Loucy (cell line): ENCODE measurements at regions not wholly inside any gene's neighbourhood (a gene's known extent, or its start where the extent isn't known, plus 50 kb on each side); places are given as distances from the start of the nearest gene placed in this dataset.

Source experiments
- H2AFZ ChIP-seq: fragments of 200-600 bp; sonication (generic); 2 replicates; pipeline ENCODE4 v1.6.0; 2016; ENCODE audit warnings: antibody characterized with exemption, mild to moderate bottlenecking, low read length, moderate library complexity
- H3F3A ChIP-seq: fragments of 200-600 bp; 2 replicates; pipeline ENCODE4 v1.6.0; 2016; ENCODE audit warnings: antibody characterized with exemption, low read depth, mild to moderate bottlenecking
- H3K27me3 ChIP-seq: fragments of 200-600 bp; sonication (generic); 2 replicates; pipeline ENCODE4 v1.6.1; 2014; ENCODE audit warnings: low read length, mild to moderate bottlenecking; ENCODE audit not compliant: insufficient read depth, poor library complexity, severe bottlenecking
- H3K36me3 ChIP-seq: fragments of 200-600 bp; sonication (generic); 2 replicates; pipeline ENCODE4 v1.6.1; 2016; ENCODE audit warnings: low read length; ENCODE audit not compliant: insufficient read depth
- H3K4me1 ChIP-seq: fragments of 200-600 bp; sonication (generic); 2 replicates; pipeline ENCODE4 v1.5.1; 2014; ENCODE audit warnings: low read length, mild to moderate bottlenecking; ENCODE audit not compliant: insufficient read depth, poor library complexity, severe bottlenecking
- H3K4me2 ChIP-seq: fragments of 200-600 bp; sonication (generic); 2 replicates; pipeline ENCODE4 v1.6.0; 2014; ENCODE audit warnings: antibody characterized with exemption, low read length, low read depth, mild to moderate bottlenecking; ENCODE audit not compliant: poor library complexity, severe bottlenecking
- H3K4me3 ChIP-seq: fragments of 200-600 bp; sonication (generic); 2 replicates; pipeline ENCODE4 v1.5.1; 2014; ENCODE audit warnings: low read length, mild to moderate bottlenecking, mixed read lengths; ENCODE audit not compliant: poor library complexity, severe bottlenecking
- H3K79me2 ChIP-seq: fragments of 200-600 bp; sonication (generic); 2 replicates; pipeline ENCODE4 v1.6.1; 2014; ENCODE audit warnings: low read length; ENCODE audit not compliant: insufficient read depth
- H3K9ac ChIP-seq: fragments of 200-600 bp; sonication (generic); 2 replicates; pipeline ENCODE4 v1.6.0; 2014; ENCODE audit warnings: mild to moderate bottlenecking, low read depth, low read length, moderate library complexity; ENCODE audit not compliant: poor library complexity, severe bottlenecking
- H3K9me2 ChIP-seq: fragments of 200-600 bp; sonication (generic); replicated peaks from 2 replicates; pipeline ENCODE4 v1.6.1; 2016; ENCODE audit warnings: low read depth, low read length, mixed read lengths
- H3K9me3 ChIP-seq: fragments of 200-600 bp; sonication (generic); 2 replicates; pipeline ENCODE4 v1.6.1; 2014; ENCODE audit warnings: mild to moderate bottlenecking, antibody characterized with exemption, low read length, low read depth; ENCODE audit not compliant: insufficient read depth
- H4K20me1 ChIP-seq: fragments of 200-600 bp; sonication (generic); 2 replicates; pipeline ENCODE4 v1.6.0; 2014; ENCODE audit warnings: antibody characterized with exemption, low read length, mild to moderate bottlenecking; ENCODE audit not compliant: insufficient read depth, poor library complexity, severe bottlenecking
- EZH2phosphoT487 ChIP-seq: fragments of 200-600 bp; IDR thresholded peaks from 2 replicates; pipeline ENCODE4 v1.6.1; 2018; ENCODE audit warnings: antibody characterized with exemption, mild to moderate bottlenecking, moderate library complexity, borderline replicate concordance
- TF ChIP-seq, protein P1 (sequence below): fragments of 200-600 bp; sonication (generic); conservative IDR thresholded peaks from 2 replicates; pipeline ENCODE4 v1.5.1; 2014; ENCODE audit warnings: mild to moderate bottlenecking, antibody characterized with exemption, low read length

DNA sequence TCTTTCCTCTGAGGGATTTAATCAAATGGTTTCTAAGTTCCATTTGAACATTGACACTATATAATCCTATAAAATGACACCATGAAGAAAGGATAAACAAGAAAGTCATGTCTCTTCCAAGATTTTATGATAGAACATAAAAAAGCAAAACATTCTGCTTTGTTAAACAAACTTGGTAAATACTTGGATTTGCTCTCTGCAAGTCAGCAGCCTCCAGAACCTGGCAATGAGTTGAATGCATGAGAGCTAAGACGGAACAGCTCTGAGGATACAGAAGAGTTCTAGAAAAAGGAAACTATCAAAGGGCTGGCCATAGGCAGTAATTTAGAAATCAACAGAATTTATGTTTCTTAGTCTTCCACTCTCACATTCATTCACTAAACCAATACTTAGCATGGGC lies 656.0 kb upstream of the ID4 start:
- no peak overlapping the region for H2AFZ ChIP-seq
- no peak overlapping the region for H3K9ac ChIP-seq
- no peak for TF ChIP-seq EZH2phosphoT487
- TF ChIP-seq, protein P1, sequence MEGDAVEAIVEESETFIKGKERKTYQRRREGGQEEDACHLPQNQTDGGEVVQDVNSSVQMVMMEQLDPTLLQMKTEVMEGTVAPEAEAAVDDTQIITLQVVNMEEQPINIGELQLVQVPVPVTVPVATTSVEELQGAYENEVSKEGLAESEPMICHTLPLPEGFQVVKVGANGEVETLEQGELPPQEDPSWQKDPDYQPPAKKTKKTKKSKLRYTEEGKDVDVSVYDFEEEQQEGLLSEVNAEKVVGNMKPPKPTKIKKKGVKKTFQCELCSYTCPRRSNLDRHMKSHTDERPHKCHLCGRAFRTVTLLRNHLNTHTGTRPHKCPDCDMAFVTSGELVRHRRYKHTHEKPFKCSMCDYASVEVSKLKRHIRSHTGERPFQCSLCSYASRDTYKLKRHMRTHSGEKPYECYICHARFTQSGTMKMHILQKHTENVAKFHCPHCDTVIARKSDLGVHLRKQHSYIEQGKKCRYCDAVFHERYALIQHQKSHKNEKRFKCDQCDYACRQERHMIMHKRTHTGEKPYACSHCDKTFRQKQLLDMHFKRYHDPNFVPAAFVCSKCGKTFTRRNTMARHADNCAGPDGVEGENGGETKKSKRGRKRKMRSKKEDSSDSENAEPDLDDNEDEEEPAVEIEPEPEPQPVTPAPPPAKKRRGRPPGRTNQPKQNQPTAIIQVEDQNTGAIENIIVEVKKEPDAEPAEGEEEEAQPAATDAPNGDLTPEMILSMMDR = no peak
- no peaks in the 10 kb centered on the region for H3K36me3 ChIP-seq
- H3K9me3 ChIP-seq = no peaks in the 10 kb centered on the region
- no peaks in the 10 kb centered on the region for H3K4me1 ChIP-seq
- no peaks in the 10 kb centered on the region for H3K27me3 ChIP-seq
- no peaks in the 10 kb centered on the region for H3K79me2 ChIP-seq
- no peaks in the 10 kb centered on the region for H4K20me1 ChIP-seq
- no peak overlapping the region for H3K4me2 ChIP-seq
- H3F3A ChIP-seq = no peaks in the 10 kb centered on the region
- H3K9me2 ChIP-seq = no peaks in the 10 kb centered on the region
- no peak overlapping the region for H3K4me3 ChIP-seq

DNA sequence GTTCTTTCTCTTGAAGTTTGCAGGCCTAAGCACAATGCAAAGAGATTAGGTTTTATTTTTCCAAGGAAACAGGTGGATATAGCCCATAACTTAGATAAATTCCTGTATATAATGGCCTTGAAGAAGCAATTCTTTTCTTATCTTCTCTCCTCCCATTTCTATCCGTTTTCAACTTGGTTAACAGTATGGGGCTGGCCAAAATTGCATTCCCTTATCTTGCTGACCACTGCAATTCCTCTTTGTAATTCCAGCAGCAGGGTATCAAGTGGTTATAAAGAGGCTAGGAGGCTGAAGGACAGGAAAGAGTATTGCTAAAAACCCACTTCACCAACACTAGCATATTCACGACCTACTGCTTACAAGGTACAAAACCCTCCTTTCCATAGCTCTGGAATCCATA lies 643.5 kb upstream of the ID4 start:
- H3K4me2 ChIP-seq = no peak overlapping the region
- no peak for TF ChIP-seq EZH2phosphoT487
- TF ChIP-seq, protein P1 = no peak
- no peaks in the 10 kb centered on the region for H3K79me2 ChIP-seq
- H3K9me2 ChIP-seq = no peaks in the 10 kb centered on the region
- H3K27me3 ChIP-seq = no peaks in the 10 kb centered on the region
- H3K9me3 ChIP-seq = no peaks in the 10 kb centered on the region
- no peaks in the 10 kb centered on the region for H3K4me1 ChIP-seq
- H2AFZ ChIP-seq = no peak overlapping the region
- no peaks in the 10 kb centered on the region for H3K36me3 ChIP-seq
- no peak overlapping the region for H3K9ac ChIP-seq
- no peaks in the 10 kb centered on the region for H3F3A ChIP-seq
- H4K20me1 ChIP-seq = no peaks in the 10 kb centered on the region
- H3K4me3 ChIP-seq = no peak overlapping the region

DNA sequence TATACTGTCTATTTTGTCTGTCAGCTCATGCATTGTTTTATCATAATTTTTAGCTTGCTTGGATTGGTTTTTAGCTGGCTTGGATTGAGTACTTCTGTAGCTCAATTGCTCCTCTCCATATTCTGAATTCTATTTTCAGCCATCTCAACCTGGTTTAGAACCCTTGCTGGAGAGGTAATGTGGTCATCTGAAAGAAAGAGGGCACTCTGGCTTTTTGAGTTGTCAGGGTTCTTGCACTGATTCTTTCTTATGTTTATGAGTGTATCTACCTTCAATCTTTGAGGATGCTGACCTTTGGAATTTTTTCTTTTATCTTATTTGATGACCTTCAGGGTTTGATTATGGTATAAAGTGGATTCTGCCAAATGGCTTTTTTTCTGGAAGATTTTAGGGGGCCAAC lies 632.7 kb upstream of the ID4 start:
- no peak overlapping the region for H3K4me3 ChIP-seq
- H3K9ac ChIP-seq = no peak overlapping the region
- no peaks in the 10 kb centered on the region for H3F3A ChIP-seq
- H3K4me2 ChIP-seq = no peak overlapping the region
- H4K20me1 ChIP-seq = no peaks in the 10 kb centered on the region
- no peaks in the 10 kb centered on the region for H3K4me1 ChIP-seq
- no peaks in the 10 kb centered on the region for H3K27me3 ChIP-seq
- H3K79me2 ChIP-seq = no peaks in the 10 kb centered on the region
- H3K36me3 ChIP-seq = no peaks in the 10 kb centered on the region
- no peak overlapping the region for H2AFZ ChIP-seq
- no peak for TF ChIP-seq EZH2phosphoT487
- TF ChIP-seq, protein P1 = no peak
- H3K9me2 ChIP-seq = no peaks in the 10 kb centered on the region
- no peaks in the 10 kb centered on the region for H3K9me3 ChIP-seq
